Dedifferentiated amniotic fluid mesenchymal stem cell (primary cell): ENCODE measurements at regions not wholly inside any gene's neighbourhood (a gene's known extent, or its start where the extent isn't known, plus 50 kb on each side); places are given as distances from the start of the nearest gene placed in this dataset.

ENCODE experiments used
- DNase-seq: peaks from one replicate; pipeline ENCODE4 v3.0.0-alpha.2; 2016; ENCODE audit errors: extremely low spot score

DNA sequence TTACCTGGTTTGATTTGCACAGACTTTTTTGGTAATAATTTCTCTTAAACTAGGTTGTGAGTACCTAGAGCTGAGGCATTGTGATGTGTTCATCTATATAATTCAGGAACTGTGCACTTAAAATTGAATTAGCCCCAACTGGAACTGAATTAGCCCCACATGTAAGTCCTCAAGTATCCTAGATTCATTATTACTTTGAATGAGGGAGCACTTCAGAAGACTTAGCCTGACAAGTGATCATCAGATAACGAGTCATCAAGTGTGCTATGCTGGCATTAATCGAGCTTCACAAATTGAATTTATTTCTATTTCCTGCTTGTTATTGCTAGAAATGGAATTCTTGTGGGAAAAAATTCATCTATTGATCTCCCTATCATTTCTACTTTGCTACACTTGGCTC lies 323.4 kb upstream of the SEMA3D start:
- no peak for DNase-seq

DNA sequence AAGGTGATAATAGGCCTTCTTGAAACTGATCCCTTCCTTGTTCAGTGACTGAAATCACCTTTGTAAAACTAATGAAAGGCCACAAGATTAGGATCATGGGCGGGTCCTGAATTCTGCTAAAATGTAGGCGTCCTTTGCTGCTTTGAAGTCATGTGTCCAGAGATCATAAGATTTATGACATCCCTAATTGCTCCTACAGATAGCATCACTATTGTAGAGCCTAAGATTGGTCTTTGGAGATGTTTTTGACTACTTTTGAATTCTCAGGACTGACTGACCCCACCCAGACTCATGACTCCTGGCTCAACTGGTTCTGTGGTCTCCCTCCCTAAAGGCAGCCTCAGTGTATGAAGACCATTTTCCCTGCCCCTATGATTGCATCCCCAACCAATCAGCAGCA lies 322.6 kb upstream of the SEMA3D start:
- DNase-seq, result no peak

GRCh38 chr7:85508642-85509410 lies 322.0 kb upstream of the SEMA3D start:
- peak; percentile 59 for DNase-seq

DNA sequence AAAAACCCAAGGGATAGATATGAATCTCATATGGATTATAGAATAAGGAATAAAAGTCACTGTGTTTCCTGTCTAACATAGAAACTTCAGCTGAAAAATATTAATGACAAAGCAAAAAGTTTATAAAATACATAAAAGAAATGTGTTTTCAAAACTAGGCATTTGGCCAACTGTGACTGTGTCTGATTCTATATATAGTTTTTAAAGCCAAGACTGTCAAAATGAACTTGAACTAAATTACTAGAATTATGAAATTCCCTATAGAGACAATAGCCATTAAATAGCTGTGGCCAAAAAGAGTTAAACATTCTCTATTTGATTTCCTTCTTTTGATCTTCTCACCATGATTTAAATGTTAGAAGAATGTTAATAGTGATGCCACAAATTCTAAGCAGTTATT lies 311.2 kb upstream of the SEMA3D start:
- no peak for DNase-seq

- DNase-seq, result peak; percentile 77
Measured at GRCh38 chr7:85489498-85489897, 302.6 kb upstream of the SEMA3D start.

- DNase-seq, result no peak
Measured at GRCh38 chr7:85488406-85488805, 301.6 kb upstream of the SEMA3D start.

DNA sequence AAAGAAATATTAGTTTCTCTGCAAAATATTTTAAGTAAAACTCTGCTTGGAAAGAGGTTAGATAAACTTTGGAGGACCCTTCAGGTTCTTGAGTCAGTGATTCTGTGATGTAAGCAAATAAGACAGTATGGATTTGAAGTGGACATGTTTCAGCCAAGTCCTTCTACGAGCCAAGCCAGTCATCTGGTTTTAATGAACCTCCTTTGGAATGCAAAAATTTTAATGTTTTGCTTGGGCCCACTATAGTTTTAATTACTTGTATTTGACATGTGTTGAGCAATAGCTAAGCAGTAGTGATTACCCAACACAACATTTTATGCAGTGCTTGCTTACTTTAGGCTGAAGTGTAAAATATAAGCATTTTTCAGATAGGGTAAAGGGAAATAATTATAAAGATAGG lies 296.3 kb upstream of the SEMA3D start:
- peak; percentile 85 for DNase-seq

- DNase-seq, result no peak
Measured at GRCh38 chr7:85480666-85481065, 293.8 kb upstream of the SEMA3D start.

GRCh38 chr7:85479918-85480643 lies 293.2 kb upstream of the SEMA3D start:
- DNase-seq, result peak; percentile 67

DNA sequence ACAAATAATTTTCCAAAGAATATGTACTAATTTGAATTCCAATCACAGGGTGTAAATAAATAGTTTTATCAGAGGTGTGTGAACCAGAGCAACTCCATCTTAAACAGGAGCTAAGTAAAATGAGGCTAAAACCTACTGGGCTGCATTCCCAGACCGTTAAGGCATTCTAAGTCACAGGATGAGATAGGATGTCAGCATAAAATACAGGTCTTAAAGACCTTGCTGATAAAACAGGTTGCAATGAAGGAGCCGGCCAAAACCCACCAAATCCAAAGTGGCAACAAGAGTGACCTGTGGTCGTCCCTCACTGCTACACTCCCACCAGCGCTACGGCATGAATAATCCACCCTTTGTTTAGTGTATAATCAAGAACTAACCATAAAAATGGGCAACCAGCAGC lies 291.7 kb upstream of the SEMA3D start:
- no peak for DNase-seq

GRCh38 chr7:85475476-85475875 lies 288.6 kb upstream of the SEMA3D start:
- no peak for DNase-seq

GRCh38 chr7:85475071-85475470 lies 288.2 kb upstream of the SEMA3D start:
- no peak for DNase-seq

GRCh38 chr7:85474234-85474633 lies 287.4 kb upstream of the SEMA3D start:
- DNase-seq, result no peak

DNA sequence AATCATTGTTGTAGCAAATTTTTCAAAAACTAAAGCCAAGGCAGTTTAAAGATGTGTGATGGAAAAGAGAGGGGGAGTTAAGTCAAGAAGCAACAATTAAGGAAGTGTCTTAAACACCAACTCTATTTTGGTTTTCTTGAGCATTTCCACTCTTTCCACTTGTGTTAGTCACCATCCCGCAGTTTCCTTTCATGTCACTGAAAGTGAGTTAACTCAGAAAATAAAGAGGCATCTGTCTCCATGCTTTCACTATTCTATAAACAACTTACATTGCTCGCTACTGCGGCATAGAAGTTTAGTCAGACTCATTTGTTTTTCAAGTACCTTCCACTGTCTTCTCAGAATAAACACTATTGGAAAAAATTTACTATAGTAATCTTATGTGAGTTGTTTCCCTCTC lies 284.9 kb upstream of the SEMA3D start:
- peak; percentile 52 for DNase-seq

GRCh38 chr7:85471307-85471706 lies 284.5 kb upstream of the SEMA3D start:
- peak; percentile 70 for DNase-seq

- peak; percentile 96 for DNase-seq
Measured at GRCh38 chr7:85469446-85470010, 282.7 kb upstream of the SEMA3D start.

DNA sequence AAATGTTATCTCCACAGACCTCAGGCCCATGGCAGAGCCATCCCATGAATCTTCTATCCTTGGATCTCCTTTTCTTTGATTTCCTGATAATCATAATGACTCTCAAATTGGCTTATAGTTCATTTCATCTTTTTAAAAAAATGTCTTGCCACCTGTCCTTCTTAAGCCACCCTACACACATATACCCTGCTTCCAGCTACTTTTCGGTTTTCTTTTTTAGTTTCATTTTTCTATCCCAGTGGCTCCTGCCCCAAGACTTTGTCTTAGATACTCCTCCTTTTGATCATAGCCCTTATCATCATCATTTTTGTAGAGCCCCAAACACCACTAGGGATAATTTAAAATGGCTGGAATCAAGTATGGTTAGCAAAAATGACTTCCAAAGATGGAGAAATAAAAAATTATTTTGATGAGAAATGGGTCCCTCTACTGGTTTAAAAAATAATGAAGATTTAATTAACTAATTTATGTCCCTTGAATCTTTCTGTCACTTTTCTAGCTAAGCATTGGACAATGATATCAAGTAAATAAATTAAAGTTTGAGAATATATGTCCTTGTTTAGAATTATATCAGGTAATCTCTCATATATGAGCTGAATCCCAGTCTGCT lies 277.3 kb upstream of the SEMA3D start:
- no peak for DNase-seq

DNA sequence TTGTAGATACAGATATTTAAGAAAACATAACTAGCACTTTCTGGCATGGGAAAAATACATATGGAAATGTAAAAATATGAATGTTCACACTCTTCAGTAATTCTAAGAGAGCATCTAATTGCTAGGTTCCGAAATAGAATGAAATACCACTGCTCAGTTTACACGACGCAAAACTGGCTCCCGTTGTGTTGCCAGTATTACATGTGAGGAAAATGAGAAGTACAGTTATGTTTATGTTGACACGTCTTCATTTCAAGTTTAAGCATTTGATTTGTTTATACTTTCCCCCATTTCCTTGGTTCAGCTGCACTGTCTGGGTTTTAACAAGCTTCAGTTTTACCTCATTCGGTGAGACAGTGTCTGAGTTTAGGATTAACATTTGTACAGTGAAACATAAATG lies 275.8 kb upstream of the SEMA3D start:
- no peak for DNase-seq

DNA sequence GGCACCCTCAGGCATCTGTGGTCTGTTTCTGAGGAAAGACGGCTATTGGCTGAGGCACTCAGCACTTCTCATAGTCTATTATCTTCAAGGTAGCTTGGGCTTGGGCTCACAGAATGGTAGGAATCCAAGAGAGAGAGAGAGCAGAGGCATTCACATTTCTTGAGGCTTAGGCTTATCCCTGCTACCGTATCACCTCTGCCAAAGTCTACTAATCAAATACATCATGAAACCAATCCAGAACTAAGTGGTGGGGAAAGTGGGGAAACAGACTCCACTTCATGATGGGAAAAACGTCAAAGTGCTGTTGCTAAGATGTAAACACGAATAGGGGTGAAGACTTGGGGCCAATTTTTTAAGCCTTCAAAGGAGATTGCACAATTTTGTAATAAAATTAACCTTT lies 271.1 kb upstream of the SEMA3D start:
- no peak for DNase-seq

DNA sequence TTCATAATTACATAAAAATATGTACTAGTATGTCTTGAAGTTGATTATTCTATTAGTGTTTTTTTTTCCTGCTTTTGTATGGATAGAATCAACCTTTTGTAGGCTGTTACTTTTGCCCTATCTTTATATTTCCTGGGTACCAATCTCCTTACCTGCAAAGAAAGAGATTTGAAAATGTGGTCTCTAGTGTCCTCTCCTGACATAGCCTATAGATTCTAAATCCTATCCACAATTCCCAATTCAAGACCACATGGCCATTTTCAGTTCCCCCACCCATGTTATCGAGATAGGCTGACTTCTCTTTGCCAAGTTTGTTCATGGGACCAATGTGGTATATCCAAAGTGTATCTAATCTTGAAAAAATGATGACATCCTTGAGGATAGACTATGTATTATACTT lies 269.4 kb upstream of the SEMA3D start:
- no peak for DNase-seq

GRCh38 chr7:85454904-85455303 lies 268.0 kb upstream of the SEMA3D start:
- DNase-seq, result no peak

GRCh38 chr7:85452674-85453073 lies 265.8 kb upstream of the SEMA3D start:
- no peak for DNase-seq

DNA sequence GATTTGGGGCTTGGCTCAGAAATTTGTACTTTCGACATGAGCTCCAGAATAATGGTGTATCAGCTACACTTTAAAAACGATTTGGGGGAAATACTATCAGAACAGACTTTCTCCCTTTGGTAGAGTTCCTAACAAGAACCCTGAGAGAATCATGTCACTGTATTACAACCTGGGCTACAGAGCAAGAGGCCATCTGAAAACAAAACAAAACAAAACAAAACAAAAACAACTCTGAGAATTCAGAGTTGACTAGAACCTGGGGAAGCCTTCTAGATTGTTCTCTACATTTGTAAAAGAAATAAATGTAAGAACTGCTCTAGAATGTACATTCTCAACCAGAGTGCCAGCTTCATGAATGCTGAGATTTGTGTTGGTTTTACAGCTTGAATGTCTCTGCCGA lies 262.6 kb upstream of the SEMA3D start:
- DNase-seq, result no peak
